PFSK-1 (cell line): ENCODE measurements at regions not wholly inside any gene's neighbourhood (a gene's known extent, or its start where the extent isn't known, plus 50 kb on each side); places are given as distances from the start of the nearest gene placed in this dataset.

Experiments
- FOXP2 ChIP-seq: optimal IDR thresholded peaks from 2 replicates; pipeline ENCODE3; 2011; ENCODE audit warnings: borderline replicate concordance, control low read depth, inconsistent platforms; ENCODE audit not compliant: insufficient read depth; ENCODE audit errors: extremely low read length, extremely low read depth
- POLR2AphosphoS5 ChIP-seq: IDR thresholded peaks from 2 replicates; pipeline ENCODE4 v1.6.1; 2012; ENCODE audit warnings: low read depth, mild to moderate bottlenecking, control low read depth, low read length, moderate library complexity
- REST ChIP-seq, 2 experiments: IDR thresholded peaks; 2 replicates each; pipeline versions ENCODE4 v1.6.1 to v1.8.0; 2011 to 2012; ENCODE audit warnings: low read depth in 2 of 2, low read length in 2 of 2, control low read depth in 1 of 2, inconsistent platforms in 1 of 2, mild to moderate bottlenecking in 1 of 2, moderate library complexity in 1 of 2; ENCODE audit not compliant: insufficient read depth in 1 of 2
- SIN3A ChIP-seq: IDR thresholded peaks from 2 replicates; pipeline ENCODE4 v1.6.1; 2012; ENCODE audit warnings: mild to moderate bottlenecking, low read length, moderate library complexity, borderline replicate concordance; ENCODE audit not compliant: insufficient read depth
- TAF1 ChIP-seq: IDR thresholded peaks from 2 replicates; pipeline ENCODE4 v1.6.1; 2012; ENCODE audit warnings: low read length, control low read depth, borderline replicate concordance; ENCODE audit not compliant: insufficient read depth

- TF ChIP-seq SIN3A (no peak), TAF1 (no peak), FOXP2 (no peak), REST (IDR thresholded peaks at IDR 0.05; ENCODE audit: insufficient read depth in 1 of 2, low read depth in 2 of 2, low read length in 2 of 2) (no peak), POLR2AphosphoS5 (no peak)
Measured at GRCh38 chr2:60068755-60069154, 484.7 kb downstream of the BCL11A start.

- no peak for TF ChIP-seq POLR2AphosphoS5
- TF ChIP-seq TAF1: no peak
- no peak for TF ChIP-seq FOXP2
- TF ChIP-seq REST (IDR thresholded peaks at IDR 0.05; ENCODE audit: insufficient read depth in 1 of 2, low read depth in 2 of 2, low read length in 2 of 2): no peak
- TF ChIP-seq SIN3A: no peak
Measured at GRCh38 chr2:60067006-60067405, 486.4 kb downstream of the BCL11A start.

GRCh38 chr2:60066096-60066839 lies 487.2 kb downstream of the BCL11A start:
- TF ChIP-seq REST (IDR thresholded peaks at IDR 0.05; ENCODE audit: insufficient read depth in 1 of 2, low read depth in 2 of 2, low read length in 2 of 2) (no peak), POLR2AphosphoS5 (no peak), TAF1 (no peak), SIN3A (no peak)

GRCh38 chr2:60064687-60065389 lies 488.6 kb downstream of the BCL11A start:
- no peak for TF ChIP-seq REST (IDR thresholded peaks at IDR 0.05; ENCODE audit: insufficient read depth in 1 of 2, low read depth in 2 of 2, low read length in 2 of 2)
- no peak for TF ChIP-seq POLR2AphosphoS5
- TF ChIP-seq TAF1: no peak
- TF ChIP-seq FOXP2: no peak
- no peak for TF ChIP-seq SIN3A
